B cell (primary cell): ENCODE measurements at regions not wholly inside any gene's neighbourhood (a gene's known extent, or its start where the extent isn't known, plus 50 kb on each side); places are given as distances from the start of the nearest gene placed in this dataset.
"Not testable (repeated sequence)": the region's sequence is repeated elsewhere in the genome, so short reads cannot be mapped to it uniquely, and the experiment has no call there.

ENCODE experiments used
- CTCF ChIP-seq: fragments of 200-600 bp; IDR thresholded peaks from one replicate; pipeline ENCODE4 v1.8.0; 2022; ENCODE audit warnings: antibody characterized with exemption, mild to moderate bottlenecking
- EZH2 ChIP-seq: IDR thresholded peaks from 2 replicates; pipeline ENCODE4 v1.6.1; 2012; ENCODE audit warnings: borderline replicate concordance, low read depth, mild to moderate bottlenecking, moderate library complexity, low read length; ENCODE audit not compliant: insufficient read depth, poor library complexity, severe bottlenecking

DNA sequence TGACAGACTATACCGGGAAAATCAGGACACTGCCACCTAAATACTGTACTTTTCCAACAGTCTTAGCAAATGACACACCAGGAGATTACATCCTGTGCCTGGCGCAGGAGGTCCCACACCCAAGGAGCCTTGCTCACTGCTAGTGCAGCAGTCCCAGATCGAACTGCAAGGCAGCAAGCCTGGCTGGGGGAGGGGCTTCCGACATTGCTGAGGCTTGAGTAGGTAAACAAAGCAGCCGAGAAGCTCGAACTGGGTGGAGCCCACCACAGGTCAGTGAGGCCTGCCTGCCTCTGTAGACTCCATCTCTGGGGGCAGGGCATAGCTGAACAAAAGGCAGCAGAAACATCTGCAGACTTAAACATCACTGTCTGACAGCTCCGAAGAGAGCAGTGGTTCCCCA is 1360.0 kb downstream of the UQCRFS1 start:
- TF ChIP-seq EZH2, CTCF: not testable (repeated sequence)
